ENCODE measurements at regions not wholly inside any gene's neighbourhood (a gene's known extent, or its start where the extent isn't known, plus 50 kb on each side); places are given as distances from the start of the nearest gene placed in this dataset.

DNA sequence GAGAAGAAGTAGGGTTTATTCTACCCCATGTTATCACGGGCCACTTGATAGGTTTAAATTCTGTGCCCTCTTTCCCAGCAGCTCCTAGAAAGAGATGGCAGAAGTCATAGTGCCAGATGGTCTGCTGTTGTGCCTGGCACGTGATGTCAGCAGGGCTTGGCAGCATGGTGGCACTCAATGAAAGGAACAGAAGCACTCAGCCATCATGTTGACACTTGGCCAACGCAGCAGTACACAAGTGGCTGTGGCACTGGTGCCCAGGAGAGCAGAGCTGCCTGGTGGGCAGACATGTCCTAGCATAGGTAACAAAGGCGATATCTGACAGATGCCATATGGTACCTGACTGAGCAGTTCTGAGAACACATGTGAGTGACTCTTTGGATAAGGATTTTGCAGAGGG is 796.4 kb upstream of the ACO1 start:
- TF ChIP-seq, protein P1, sequence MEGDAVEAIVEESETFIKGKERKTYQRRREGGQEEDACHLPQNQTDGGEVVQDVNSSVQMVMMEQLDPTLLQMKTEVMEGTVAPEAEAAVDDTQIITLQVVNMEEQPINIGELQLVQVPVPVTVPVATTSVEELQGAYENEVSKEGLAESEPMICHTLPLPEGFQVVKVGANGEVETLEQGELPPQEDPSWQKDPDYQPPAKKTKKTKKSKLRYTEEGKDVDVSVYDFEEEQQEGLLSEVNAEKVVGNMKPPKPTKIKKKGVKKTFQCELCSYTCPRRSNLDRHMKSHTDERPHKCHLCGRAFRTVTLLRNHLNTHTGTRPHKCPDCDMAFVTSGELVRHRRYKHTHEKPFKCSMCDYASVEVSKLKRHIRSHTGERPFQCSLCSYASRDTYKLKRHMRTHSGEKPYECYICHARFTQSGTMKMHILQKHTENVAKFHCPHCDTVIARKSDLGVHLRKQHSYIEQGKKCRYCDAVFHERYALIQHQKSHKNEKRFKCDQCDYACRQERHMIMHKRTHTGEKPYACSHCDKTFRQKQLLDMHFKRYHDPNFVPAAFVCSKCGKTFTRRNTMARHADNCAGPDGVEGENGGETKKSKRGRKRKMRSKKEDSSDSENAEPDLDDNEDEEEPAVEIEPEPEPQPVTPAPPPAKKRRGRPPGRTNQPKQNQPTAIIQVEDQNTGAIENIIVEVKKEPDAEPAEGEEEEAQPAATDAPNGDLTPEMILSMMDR (IDR thresholded peaks at IDR 0.05): no peak
- no peak for TF ChIP-seq POLR2A (IDR thresholded peaks at IDR 0.05)

Data from lower leg skin (tissue), 3 donors.